CD4-positive, alpha-beta T cell (primary cell): ENCODE measurements at regions not wholly inside any gene's neighbourhood (a gene's known extent, or its start where the extent isn't known, plus 50 kb on each side); places are given as distances from the start of the nearest gene placed in this dataset.

Source experiments
- ATAC-seq: fragments of 200-7000 bp; cut with Tn5 transposase; one replicate; pipeline ENCODE4 v1.10.0; 2022; ENCODE audit warnings: mild to moderate bottlenecking; ENCODE audit not compliant: poor library complexity
- CTCF ChIA-PET: fragments of 350-600 bp; sonication (Branson Sonifier 250); formaldehyde crosslinking; loops from one replicate; lab custom pipeline; 2021; ENCODE audit warnings: antibody characterized with exemption, inconsistent platforms; lab: Charles Lee
- POLR2A ChIA-PET: fragments of 350-600 bp; sonication (Branson Sonifier 250); formaldehyde crosslinking; loops from one replicate; lab custom pipeline; 2021; ENCODE audit warnings: antibody characterized with exemption, inconsistent platforms; lab: Charles Lee
- DNase-seq, 14 experiments: peaks; one replicate each; pipeline ENCODE4 v3.0.0-alpha.2; 2013 to 2020; ENCODE audit warnings: mixed read lengths in 2 of 14
- H3K27ac ChIP-seq, 2 donors: one replicate each; pipeline versions ENCODE4 v1.5.1 to v1.7.0; 2013; ENCODE audit warnings: low read length in 2 of 2, low read depth in 1 of 2, mild to moderate bottlenecking in 1 of 2
- H3K27me3 ChIP-seq, 2 experiments: 1 replicate in 1 of 2; 2 replicates in 1 of 2; pipeline versions ENCODE4 v1.6.1 to v1.7.0; 2013; ENCODE audit warnings: low read length in 2 of 2, control low read depth in 1 of 2, mild to moderate bottlenecking in 1 of 2, moderate library complexity in 1 of 2; ENCODE audit not compliant: insufficient read depth in 2 of 2, control insufficient read depth in 1 of 2
- H3K36me3 ChIP-seq: one replicate; pipeline ENCODE4 v1.6.1; 2013; ENCODE audit warnings: low read length, control low read depth; ENCODE audit not compliant: insufficient read depth
- H3K4me1 ChIP-seq: one replicate; pipeline ENCODE4 v1.6.1; 2013; ENCODE audit warnings: low read length, control low read depth; ENCODE audit not compliant: insufficient read depth
- H3K4me3 ChIP-seq: one replicate; pipeline ENCODE4 v1.5.1; 2013; ENCODE audit warnings: mild to moderate bottlenecking, low read length, moderate library complexity
- H3K9me3 ChIP-seq, 2 experiments: 1 replicate in 1 of 2; 2 replicates in 1 of 2; pipeline versions ENCODE4 v1.6.1 to v1.7.0; 2013; ENCODE audit warnings: low read length in 2 of 2, mild to moderate bottlenecking in 2 of 2, control low read depth in 1 of 2, moderate library complexity in 1 of 2; ENCODE audit not compliant: control insufficient read depth in 1 of 2, insufficient read depth in 1 of 2
- H3K27ac Mint-ChIP-seq: one replicate; pipeline ENCODE4 v1.8.0; 2020; ENCODE audit warnings: mixed read lengths
- H3K27me3 Mint-ChIP-seq: one replicate; pipeline ENCODE4 v1.8.0; 2021; ENCODE audit warnings: mixed read lengths
- H3K36me3 Mint-ChIP-seq: one replicate; pipeline ENCODE4 v1.8.0; 2021; ENCODE audit warnings: low read depth, mixed read lengths
- H3K4me1 Mint-ChIP-seq: one replicate; pipeline ENCODE4 v1.8.0; 2021; ENCODE audit warnings: low read depth, mixed read lengths
- H3K4me3 Mint-ChIP-seq: one replicate; pipeline ENCODE4 v1.8.0; 2020; ENCODE audit warnings: mild to moderate bottlenecking, mixed read lengths
- H3K9me3 Mint-ChIP-seq: one replicate; pipeline ENCODE4 v1.8.0; 2020; ENCODE audit warnings: mixed read lengths
- CTCF ChIP-seq: fragments of 200-600 bp; IDR thresholded peaks from one replicate; pipeline ENCODE4 v1.8.0; 2022; ENCODE audit warnings: antibody characterized with exemption, mild to moderate bottlenecking
- intact Hi-C, 2 experiments: fragments of 100-400 bp; cut with DNase I in 1 of 2; cut with micrococcal nuclease in 1 of 2; formaldehyde crosslinking; loops; one replicate each; pipeline versions ENCODE4 v1.15.1 to v1.9.0; 2023 to 2025; cut with DNase I, micrococcal nuclease

GRCh38 chr10:69750011-69750373 lies 51.7 kb upstream of the COL13A1 start:
- POLR2A ChIA-PET: no interaction called here
- Histone ChIP-seq H3K4me3 (no peak overlapping the region), H3K27me3 (no peaks in the 10 kb centered on the region), H3K27ac (no peak overlapping the region), H3K9me3 (no peaks in the 10 kb centered on the region), H3K36me3 (no peaks in the 10 kb centered on the region), H3K4me1 (no peaks in the 10 kb centered on the region)
- ATAC-seq (no peak), DNase-seq (no peak)
- H3K27me3 Mint-ChIP-seq: peaks cover 26% of the 10 kb centered on the region
- CTCF ChIA-PET: no interaction called here
- H3K36me3 Mint-ChIP-seq: no peaks in the 10 kb centered on the region
- no peak overlapping the region for H3K27ac Mint-ChIP-seq
- TF ChIP-seq CTCF: no peak
- H3K9me3 Mint-ChIP-seq: no peaks in the 10 kb centered on the region
- H3K4me3 Mint-ChIP-seq: no peak overlapping the region
- no peaks in the 10 kb centered on the region for H3K4me1 Mint-ChIP-seq
- intact Hi-C loops: no loop called here

GRCh38 chr10:69750725-69751124 lies 51.0 kb upstream of the COL13A1 start:
- no peak overlapping the region for H3K4me3 ChIP-seq
- H3K4me3 Mint-ChIP-seq: no peak overlapping the region
- no peak overlapping the region for H3K27ac Mint-ChIP-seq
- H3K9me3 ChIP-seq: no peaks in the 10 kb centered on the region
- DNase-seq (no peak), ATAC-seq (no peak)
- H3K27ac ChIP-seq: no peak overlapping the region
- H3K4me1 ChIP-seq: no peaks in the 10 kb centered on the region
- no peaks in the 10 kb centered on the region for H3K27me3 ChIP-seq
- H3K4me1 Mint-ChIP-seq: no peaks in the 10 kb centered on the region
- no peaks in the 10 kb centered on the region for H3K36me3 ChIP-seq
- no peak for TF ChIP-seq CTCF
- intact Hi-C loops: no loop called here
- ChIA-PET CTCF (no interaction called here), POLR2A (no interaction called here)
- H3K36me3 Mint-ChIP-seq: no peaks in the 10 kb centered on the region
- H3K27me3 Mint-ChIP-seq: peaks cover 19% of the 10 kb centered on the region
- no peaks in the 10 kb centered on the region for H3K9me3 Mint-ChIP-seq

- no peaks in the 10 kb centered on the region for H3K4me1 Mint-ChIP-seq
- DNase-seq: no peak
- intact Hi-C loops: no loop called here
- CTCF ChIA-PET: no interaction called here
- H3K27me3 Mint-ChIP-seq: peaks cover 14% of the 10 kb centered on the region
- no peaks in the 10 kb centered on the region for H3K9me3 ChIP-seq
- H3K4me3 ChIP-seq: no peak overlapping the region
- H3K27ac ChIP-seq: no peak overlapping the region
- no peak overlapping the region for H3K27ac Mint-ChIP-seq
- no peaks in the 10 kb centered on the region for H3K9me3 Mint-ChIP-seq
- no peak for TF ChIP-seq CTCF
- H3K36me3 ChIP-seq: no peaks in the 10 kb centered on the region
- no peak overlapping the region for H3K4me3 Mint-ChIP-seq
- no peak for ATAC-seq
- H3K36me3 Mint-ChIP-seq: no peaks in the 10 kb centered on the region
- no peaks in the 10 kb centered on the region for H3K27me3 ChIP-seq
- H3K4me1 ChIP-seq: no peaks in the 10 kb centered on the region
- POLR2A ChIA-PET: no interaction called here
Measured at GRCh38 chr10:69751214-69751613, 50.5 kb upstream of the COL13A1 start.
